ENCODE measurements at regions not wholly inside any gene's neighbourhood (a gene's known extent, or its start where the extent isn't known, plus 50 kb on each side); places are given as distances from the start of the nearest gene placed in this dataset.

- dilution Hi-C loops (cut with MboI; ENCODE audit: extremely low pct_ligation_motif_present, low sequenced_read_pairs): no loop called here
- H3K36me3 ChIP-seq (ENCODE audit: control insufficient read depth in 2 of 2, extremely low read depth in 1 of 2, insufficient read depth in 2 of 2, low read length in 2 of 2): no peaks in the 10 kb centered on the region
- H4K20me1 ChIP-seq (ENCODE audit: control insufficient read depth, extremely low read depth, insufficient read depth, low read length): no peaks in the 10 kb centered on the region
- H3K4me3 ChIP-seq (ENCODE audit: control insufficient read depth in 2 of 3, extremely low read depth in 1 of 3, insufficient read depth in 2 of 3, low read depth in 1 of 3, low read length in 3 of 3): no peak overlapping the region
- no peak for TF ChIP-seq EZH2 (IDR thresholded peaks at IDR 0.05; ENCODE audit: low read length)
- no peak for TF ChIP-seq CTCF (optimal IDR thresholded peaks at IDR 0.05 in 1 of 3, IDR thresholded peaks at IDR 0.05 in 1 of 3, conservative IDR thresholded peaks at IDR 0.05 in 1 of 3; ENCODE audit: extremely low read depth in 1 of 3, insufficient read depth in 2 of 3, low read length in 3 of 3)
- no peak overlapping the region for H3K4me2 ChIP-seq (ENCODE audit: control insufficient read depth, extremely low read depth, insufficient read depth, low read depth, low read length)
- H2AFZ ChIP-seq (ENCODE audit: control insufficient read depth, low read length): no peak overlapping the region
- no peak for DNase-seq (ENCODE audit: low read depth, low spot score)
- no peak overlapping the region for H3K27ac ChIP-seq (ENCODE audit: control insufficient read depth, insufficient read depth, low read length)
- no peaks in the 10 kb centered on the region for H3K9me3 ChIP-seq (ENCODE audit: control insufficient read depth, low read depth, low read length)
- no peak for FAIRE-seq
- H3K79me2 ChIP-seq (ENCODE audit: control insufficient read depth, insufficient read depth, low read length): no peaks in the 10 kb centered on the region
- H3K27me3 ChIP-seq (ENCODE audit: control insufficient read depth, extremely low read depth, insufficient read depth, low read length): no peaks in the 10 kb centered on the region
- no peak overlapping the region for H3K9ac ChIP-seq (ENCODE audit: control insufficient read depth, extremely low read depth, insufficient read depth, low read length)
- no peaks in the 10 kb centered on the region for H3K9me1 ChIP-seq (ENCODE audit: control insufficient read depth, extremely low read depth, insufficient read depth, low read length)
- no peaks in the 10 kb centered on the region for H3K4me1 ChIP-seq (ENCODE audit: control insufficient read depth, extremely low read depth, insufficient read depth, low read length)
Measured at GRCh38 chr12:60468546-60468945, 872.7 kb downstream of the SLC16A7 start.

GRCh38 chr12:60475825-60476224 lies 880.0 kb downstream of the SLC16A7 start:
- FAIRE-seq: no peak
- H3K4me1 ChIP-seq (ENCODE audit: control insufficient read depth, extremely low read depth, insufficient read depth, low read length): no peaks in the 10 kb centered on the region
- dilution Hi-C loops (cut with MboI; ENCODE audit: extremely low pct_ligation_motif_present, low sequenced_read_pairs): loop anchor here (25.0 kb wide), 1 partner anchor 214 kb away; no protein-coding TSS in a partner anchor
- no peaks in the 10 kb centered on the region for H3K79me2 ChIP-seq (ENCODE audit: control insufficient read depth, insufficient read depth, low read length)
- H3K27me3 ChIP-seq (ENCODE audit: control insufficient read depth, extremely low read depth, insufficient read depth, low read length): no peaks in the 10 kb centered on the region
- no peak overlapping the region for H3K4me2 ChIP-seq (ENCODE audit: control insufficient read depth, extremely low read depth, insufficient read depth, low read depth, low read length)
- TF ChIP-seq CTCF (optimal IDR thresholded peaks at IDR 0.05 in 1 of 3, IDR thresholded peaks at IDR 0.05 in 1 of 3, conservative IDR thresholded peaks at IDR 0.05 in 1 of 3; ENCODE audit: extremely low read depth in 1 of 3, insufficient read depth in 2 of 3, low read length in 3 of 3): no peak
- H3K36me3 ChIP-seq (ENCODE audit: control insufficient read depth in 2 of 2, extremely low read depth in 1 of 2, insufficient read depth in 2 of 2, low read length in 2 of 2): no peaks in the 10 kb centered on the region
- H2AFZ ChIP-seq (ENCODE audit: control insufficient read depth, low read length): no peak overlapping the region
- H3K9me1 ChIP-seq (ENCODE audit: control insufficient read depth, extremely low read depth, insufficient read depth, low read length): no peaks in the 10 kb centered on the region
- no peak for DNase-seq (ENCODE audit: low read depth, low spot score)
- no peak overlapping the region for H3K4me3 ChIP-seq (ENCODE audit: control insufficient read depth in 2 of 3, extremely low read depth in 1 of 3, insufficient read depth in 2 of 3, low read depth in 1 of 3, low read length in 3 of 3)
- no peak overlapping the region for H3K27ac ChIP-seq (ENCODE audit: control insufficient read depth, insufficient read depth, low read length)
- no peaks in the 10 kb centered on the region for H3K9me3 ChIP-seq (ENCODE audit: control insufficient read depth, low read depth, low read length)
- H3K9ac ChIP-seq (ENCODE audit: control insufficient read depth, extremely low read depth, insufficient read depth, low read length): no peak overlapping the region
- no peaks in the 10 kb centered on the region for H4K20me1 ChIP-seq (ENCODE audit: control insufficient read depth, extremely low read depth, insufficient read depth, low read length)
